ENCODE measurements at regions not wholly inside any gene's neighbourhood (a gene's known extent, or its start where the extent isn't known, plus 50 kb on each side); places are given as distances from the start of the nearest gene placed in this dataset.
A peak's percentile ranks its signal among the peaks of the same experiment; 100 is the strongest.
"Not testable (repeated sequence)": the region's sequence is repeated elsewhere in the genome, so short reads cannot be mapped to it uniquely, and the experiment has no call there.

GRCh38 chr10:91088300-91089140, 131.9 kb upstream of the PCGF5 start:
- no peak for DNase-seq

GRCh38 chr10:91090761-91091529, 129.5 kb upstream of the PCGF5 start:
- no peak for DNase-seq

GRCh38 chr10:91091780-91092179, 128.7 kb upstream of the PCGF5 start:
- no peak for DNase-seq

- DNase-seq, result no peak
Observed at GRCh38 chr10:91096274-91096673, 124.2 kb upstream of the PCGF5 start.

GRCh38 chr10:91097313-91097712, 123.2 kb upstream of the PCGF5 start:
- DNase-seq, result no peak

- not testable (repeated sequence) for DNase-seq
Observed at GRCh38 chr10:91098021-91098420, 122.4 kb upstream of the PCGF5 start.

- no peak for DNase-seq
Observed at GRCh38 chr10:91103384-91104192, 116.9 kb upstream of the PCGF5 start.

- DNase-seq, result peak; percentile 25
Observed at GRCh38 chr10:91104193-91105041, 116.0 kb upstream of the PCGF5 start.

GRCh38 chr10:91105269-91105668, 115.2 kb upstream of the PCGF5 start:
- DNase-seq, result no peak

- DNase-seq, result no peak
Observed at GRCh38 chr10:91108820-91109219, 111.6 kb upstream of the PCGF5 start.

- DNase-seq, result no peak
Observed at GRCh38 chr10:91111060-91111459, 109.4 kb upstream of the PCGF5 start.

GRCh38 chr10:91115618-91116390, 104.7 kb upstream of the PCGF5 start:
- no peak for DNase-seq

GRCh38 chr10:91117505-91117904, 103.0 kb upstream of the PCGF5 start:
- DNase-seq, result no peak

- DNase-seq, result no peak
Observed at GRCh38 chr10:91120348-91120747, 100.1 kb upstream of the PCGF5 start.

- peak; percentile 13 for DNase-seq
Observed at GRCh38 chr10:91123261-91123660, 97.2 kb upstream of the PCGF5 start.

- no peak for DNase-seq
Observed at GRCh38 chr10:91124016-91124415, 96.4 kb upstream of the PCGF5 start.

- DNase-seq, result no peak
Observed at GRCh38 chr10:91126471-91126870, 94.0 kb upstream of the PCGF5 start.

- DNase-seq, result no peak
Observed at GRCh38 chr10:91127341-91128082, 93.0 kb upstream of the PCGF5 start.

- DNase-seq, result no peak
Observed at GRCh38 chr10:91135113-91135512, 85.3 kb upstream of the PCGF5 start.

Measured in muscle of arm (tissue), 1 donor.